Astrocyte of the cerebellum (primary cell): ENCODE measurements at regions not wholly inside any gene's neighbourhood (a gene's known extent, or its start where the extent isn't known, plus 50 kb on each side); places are given as distances from the start of the nearest gene placed in this dataset.

Experiments
- DNase-seq: peaks from one replicate; pipeline ENCODE4 v3.0.0-alpha.2; 2011; ENCODE audit warnings: low read depth
- H3K4me3 ChIP-seq: 2 replicates; pipeline ENCODE4 v1.5.1; 2011; ENCODE audit warnings: mild to moderate bottlenecking, low read depth, low read length, moderate library complexity
- in situ Hi-C: cut with HindIII; loops from 2 replicates; pipeline ENCODE4 v1.10.0; 2017; ENCODE audit warnings: low sequenced_read_pairs
- TF ChIP-seq, protein P1 (sequence below): IDR thresholded peaks from 2 replicates; pipeline ENCODE4 v1.5.1; 2012; ENCODE audit warnings: low read length, low read depth, moderate library complexity, mild to moderate bottlenecking; ENCODE audit errors: missing control alignments

DNA sequence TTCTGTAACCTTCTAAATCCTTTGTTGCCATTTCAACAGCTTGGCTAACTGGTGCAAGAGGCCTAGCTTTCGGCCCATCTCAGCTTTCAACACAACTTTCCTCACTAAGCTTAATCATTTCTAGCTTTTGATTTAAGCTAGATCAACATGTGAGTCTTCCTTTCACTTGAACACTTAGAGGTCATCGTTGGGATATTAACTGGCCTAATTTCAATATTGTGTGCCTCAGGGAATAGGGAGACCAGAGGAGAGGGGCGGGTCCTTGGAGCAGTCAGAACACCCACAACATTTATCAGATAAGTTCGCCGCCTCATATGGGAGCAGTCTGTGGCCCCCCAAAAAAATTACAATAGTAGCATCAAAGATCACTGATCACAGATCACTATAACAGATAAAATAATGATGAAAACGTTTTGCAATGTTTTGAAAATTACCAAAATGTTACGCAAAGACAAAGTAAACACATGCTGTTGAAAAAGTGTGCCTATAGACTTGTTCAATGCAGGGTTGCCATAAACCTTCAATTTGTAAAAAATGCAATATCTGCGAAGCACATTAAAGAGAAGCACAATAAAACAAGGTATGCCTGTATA lies 66.8 kb upstream of the PCSK1 start:
- no peak for DNase-seq
- in situ Hi-C loops: no loop called here
- H3K4me3 ChIP-seq: no peak overlapping the region
- TF ChIP-seq, protein P1, sequence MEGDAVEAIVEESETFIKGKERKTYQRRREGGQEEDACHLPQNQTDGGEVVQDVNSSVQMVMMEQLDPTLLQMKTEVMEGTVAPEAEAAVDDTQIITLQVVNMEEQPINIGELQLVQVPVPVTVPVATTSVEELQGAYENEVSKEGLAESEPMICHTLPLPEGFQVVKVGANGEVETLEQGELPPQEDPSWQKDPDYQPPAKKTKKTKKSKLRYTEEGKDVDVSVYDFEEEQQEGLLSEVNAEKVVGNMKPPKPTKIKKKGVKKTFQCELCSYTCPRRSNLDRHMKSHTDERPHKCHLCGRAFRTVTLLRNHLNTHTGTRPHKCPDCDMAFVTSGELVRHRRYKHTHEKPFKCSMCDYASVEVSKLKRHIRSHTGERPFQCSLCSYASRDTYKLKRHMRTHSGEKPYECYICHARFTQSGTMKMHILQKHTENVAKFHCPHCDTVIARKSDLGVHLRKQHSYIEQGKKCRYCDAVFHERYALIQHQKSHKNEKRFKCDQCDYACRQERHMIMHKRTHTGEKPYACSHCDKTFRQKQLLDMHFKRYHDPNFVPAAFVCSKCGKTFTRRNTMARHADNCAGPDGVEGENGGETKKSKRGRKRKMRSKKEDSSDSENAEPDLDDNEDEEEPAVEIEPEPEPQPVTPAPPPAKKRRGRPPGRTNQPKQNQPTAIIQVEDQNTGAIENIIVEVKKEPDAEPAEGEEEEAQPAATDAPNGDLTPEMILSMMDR: no peak

DNA sequence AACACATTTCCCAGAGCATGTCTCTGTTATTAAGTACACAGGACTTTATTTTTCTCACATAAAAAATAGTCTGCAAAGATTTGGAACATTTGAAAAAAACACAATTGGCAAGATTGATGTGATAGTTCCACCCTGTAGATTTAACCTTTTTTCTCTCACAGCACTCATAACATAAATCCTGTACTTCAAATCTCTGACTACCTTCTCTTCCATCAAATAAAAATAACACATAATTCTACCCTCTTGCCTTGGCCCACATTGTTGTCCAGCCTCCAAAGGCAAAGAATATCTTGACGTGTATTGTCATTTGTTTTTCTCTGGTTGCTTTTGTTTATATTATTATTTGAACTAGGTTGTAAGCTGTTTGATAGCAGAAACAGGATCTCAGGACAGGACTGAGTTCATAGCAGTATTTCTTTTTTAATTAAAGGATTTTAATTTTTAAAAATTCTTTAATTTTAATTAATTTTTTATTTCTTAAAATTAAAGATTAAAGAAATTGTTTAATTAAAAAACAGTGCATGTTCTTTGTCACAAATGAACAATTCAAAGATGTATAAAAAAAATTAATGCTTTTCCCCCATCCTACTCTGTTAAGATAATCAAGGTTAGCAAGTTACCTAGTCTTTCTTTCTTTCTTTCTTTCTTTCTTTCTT lies 69.1 kb upstream of the PCSK1 start:
- in situ Hi-C loops: no loop called here
- no peak overlapping the region for H3K4me3 ChIP-seq
- DNase-seq: no peak
- TF ChIP-seq, protein P1: no peak

DNA sequence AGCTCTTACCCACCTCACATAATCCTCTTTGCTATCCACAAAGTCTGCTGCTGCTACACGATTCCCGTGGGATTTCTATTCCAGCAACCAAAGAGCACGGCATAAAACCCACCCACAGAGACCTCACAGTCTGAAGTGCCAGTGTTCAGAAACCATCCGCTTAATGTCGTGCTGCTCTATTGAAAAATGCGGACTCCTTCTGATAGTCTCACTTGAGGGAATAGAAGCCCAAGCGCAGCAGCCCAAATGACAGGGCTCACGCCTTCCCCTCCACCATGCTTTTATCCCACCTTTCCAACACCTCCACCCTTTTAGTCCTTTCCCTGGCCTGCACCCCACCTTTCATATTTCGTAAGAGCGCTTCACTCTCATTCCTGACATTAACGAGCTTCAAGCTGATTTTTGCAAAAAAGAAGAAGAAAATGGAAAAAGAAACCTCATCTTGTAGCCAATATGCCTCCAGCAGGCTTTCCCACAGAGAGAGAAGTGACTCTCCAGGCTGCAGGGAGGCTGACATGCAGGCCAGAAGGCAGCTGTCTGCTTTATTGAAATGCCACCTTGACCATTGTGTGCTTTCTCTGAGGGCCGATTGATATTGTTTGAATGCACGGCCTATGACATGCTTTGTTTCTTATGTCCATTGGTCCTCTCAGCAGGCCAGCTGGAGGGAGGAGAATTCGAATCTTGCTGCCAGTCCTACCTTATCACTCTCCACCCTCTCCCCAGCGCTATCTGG lies 70.6 kb upstream of the PCSK1 start:
- in situ Hi-C loops: no loop called here
- H3K4me3 ChIP-seq: no peak overlapping the region
- no peak for DNase-seq
- TF ChIP-seq, protein P1: no peak

DNA sequence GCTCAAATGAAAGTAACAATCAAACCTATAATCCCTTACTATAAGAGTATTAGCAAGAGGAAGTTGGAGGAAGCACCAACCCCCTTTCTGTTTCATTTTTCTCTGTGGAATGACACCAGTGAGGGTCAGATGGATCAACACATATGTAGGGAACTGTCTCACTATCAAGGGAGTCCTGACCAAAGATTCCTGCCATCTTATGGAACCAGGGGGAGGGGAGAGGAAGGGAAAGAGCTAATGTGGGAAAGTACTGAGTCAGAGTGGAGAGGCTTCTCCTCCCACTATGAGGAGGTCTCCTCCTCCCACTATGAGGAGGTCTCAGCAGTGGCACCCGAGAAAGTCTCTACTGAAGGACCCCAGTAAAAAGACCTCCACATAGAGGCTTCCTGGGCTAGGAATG lies 73.3 kb upstream of the PCSK1 start:
- no peak for DNase-seq
- H3K4me3 ChIP-seq: no peak overlapping the region
- TF ChIP-seq, protein P1: no peak
- in situ Hi-C loops: no loop called here

DNA sequence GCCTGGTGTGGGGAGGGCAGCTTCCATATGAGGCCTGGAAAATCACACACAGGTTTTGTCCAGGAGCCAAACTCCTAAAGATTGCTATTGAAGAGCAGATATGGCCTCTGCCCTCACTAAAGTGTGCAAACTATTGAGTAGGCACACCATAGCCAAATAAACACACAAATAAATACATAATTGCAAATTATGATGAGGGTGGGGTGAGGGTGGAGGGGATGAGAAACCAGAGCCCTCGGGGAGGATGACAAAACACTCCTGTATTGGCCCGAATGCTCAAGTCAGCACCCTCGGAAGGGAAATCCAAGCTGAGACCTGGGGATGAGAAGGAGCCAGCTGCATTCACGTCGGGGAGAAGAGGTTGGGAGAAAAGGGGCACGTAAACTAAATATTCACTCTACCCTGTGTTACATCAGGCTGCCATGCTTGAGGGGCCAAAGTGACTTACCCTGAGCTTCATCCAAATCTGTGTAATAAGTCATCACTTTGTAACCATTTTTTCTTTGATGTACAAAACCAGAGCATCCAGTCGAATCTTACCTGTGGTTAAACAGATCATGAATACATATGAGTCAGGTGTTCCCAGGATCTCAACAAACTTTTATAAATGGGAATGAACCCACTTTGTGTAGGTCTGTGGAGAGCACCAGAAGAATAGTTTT lies 73.9 kb upstream of the PCSK1 start:
- in situ Hi-C loops: no loop called here
- no peak for DNase-seq
- TF ChIP-seq, protein P1: no peak

DNA sequence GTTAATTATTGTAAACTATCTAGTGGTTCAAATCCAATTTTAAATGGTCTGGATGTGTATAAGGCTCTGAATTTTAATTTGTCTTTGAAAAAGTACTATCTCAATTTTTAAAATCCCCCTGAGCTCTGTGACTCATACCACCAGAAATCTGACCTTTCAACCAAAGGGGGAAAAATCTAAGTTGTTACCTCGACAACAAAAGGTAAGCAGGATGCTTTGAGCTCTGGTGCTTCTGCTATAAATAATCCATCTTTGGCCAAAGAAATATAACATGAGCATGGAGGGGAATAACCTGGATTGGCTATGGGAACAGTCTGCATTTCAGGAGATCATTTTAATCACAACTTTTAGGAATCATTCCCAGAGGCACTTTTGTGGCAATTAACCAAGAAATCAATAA lies 76.3 kb upstream of the PCSK1 start:
- TF ChIP-seq, protein P1: no peak
- in situ Hi-C loops: no loop called here
- H3K4me3 ChIP-seq: no peak overlapping the region
- no peak for DNase-seq

More for the DNA sequence above, 73.9 kb upstream of the PCSK1 start:
- H3K4me3 ChIP-seq: no peak overlapping the region
